Gastrocnemius medialis (tissue), 4 donors: ENCODE measurements at regions not wholly inside any gene's neighbourhood (a gene's known extent, or its start where the extent isn't known, plus 50 kb on each side); places are given as distances from the start of the nearest gene placed in this dataset.

ENCODE experiments used
- POLR2A ChIP-seq, 2 donors: fragments of 450-650 bp; IDR thresholded peaks; one replicate each; pipeline ENCODE4 v1.6.1; 2017; ENCODE audit warnings: antibody characterized with exemption in 2 of 2, mild to moderate bottlenecking in 2 of 2, moderate library complexity in 2 of 2
- TF ChIP-seq, protein P1 (sequence below), 5 experiments: fragments of 450-650 bp in 3 of 5; fragments of 200-600 bp in 2 of 5; sonication (generic) in 2 of 5; IDR thresholded peaks in 4 of 5; conservative IDR thresholded peaks in 1 of 5; 1 replicate in 4 of 5; 2 replicates in 1 of 5; pipeline ENCODE4 v1.5.1; 2016 to 2019; ENCODE audit warnings: antibody characterized with exemption in 5 of 5, mild to moderate bottlenecking in 3 of 5, moderate library complexity in 3 of 5

- no peak for TF ChIP-seq POLR2A (IDR thresholded peaks at IDR 0.05)
- TF ChIP-seq, protein P1, sequence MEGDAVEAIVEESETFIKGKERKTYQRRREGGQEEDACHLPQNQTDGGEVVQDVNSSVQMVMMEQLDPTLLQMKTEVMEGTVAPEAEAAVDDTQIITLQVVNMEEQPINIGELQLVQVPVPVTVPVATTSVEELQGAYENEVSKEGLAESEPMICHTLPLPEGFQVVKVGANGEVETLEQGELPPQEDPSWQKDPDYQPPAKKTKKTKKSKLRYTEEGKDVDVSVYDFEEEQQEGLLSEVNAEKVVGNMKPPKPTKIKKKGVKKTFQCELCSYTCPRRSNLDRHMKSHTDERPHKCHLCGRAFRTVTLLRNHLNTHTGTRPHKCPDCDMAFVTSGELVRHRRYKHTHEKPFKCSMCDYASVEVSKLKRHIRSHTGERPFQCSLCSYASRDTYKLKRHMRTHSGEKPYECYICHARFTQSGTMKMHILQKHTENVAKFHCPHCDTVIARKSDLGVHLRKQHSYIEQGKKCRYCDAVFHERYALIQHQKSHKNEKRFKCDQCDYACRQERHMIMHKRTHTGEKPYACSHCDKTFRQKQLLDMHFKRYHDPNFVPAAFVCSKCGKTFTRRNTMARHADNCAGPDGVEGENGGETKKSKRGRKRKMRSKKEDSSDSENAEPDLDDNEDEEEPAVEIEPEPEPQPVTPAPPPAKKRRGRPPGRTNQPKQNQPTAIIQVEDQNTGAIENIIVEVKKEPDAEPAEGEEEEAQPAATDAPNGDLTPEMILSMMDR (IDR thresholded peaks at IDR 0.05 in 4 of 5, conservative IDR thresholded peaks at IDR 0.05 in 1 of 5) = no peak
Measured at GRCh38 chrX:830532-830931, 199.9 kb downstream of the SHOX start.
